ENCODE measurements at regions not wholly inside any gene's neighbourhood (a gene's known extent, or its start where the extent isn't known, plus 50 kb on each side); places are given as distances from the start of the nearest gene placed in this dataset.
"Not testable (repeated sequence)": the region's sequence is repeated elsewhere in the genome, so short reads cannot be mapped to it uniquely, and the experiment has no call there.

- peak; percentile 35 for DNase-seq
Measured at GRCh38 chr14:61602003-61602732, 93.1 kb upstream of the HIF1A start.

- no peak for DNase-seq
Measured at GRCh38 chr14:61602733-61603077, 92.6 kb upstream of the HIF1A start.

- no peak for DNase-seq
Measured at GRCh38 chr14:61603736-61604135, 91.6 kb upstream of the HIF1A start.

- DNase-seq: no peak
Measured at GRCh38 chr14:61607570-61608244, 87.6 kb upstream of the HIF1A start.

- no peak for DNase-seq
Measured at GRCh38 chr14:61608245-61609165, 86.8 kb upstream of the HIF1A start.

GRCh38 chr14:61609191-61609843 is 86.0 kb upstream of the HIF1A start:
- peak; percentile 38 for DNase-seq

- peak; percentile 33 for DNase-seq
Measured at GRCh38 chr14:61609884-61610283, 85.4 kb upstream of the HIF1A start.

- DNase-seq: no peak
Measured at GRCh38 chr14:61610900-61611299, 84.4 kb upstream of the HIF1A start.

- DNase-seq: no peak
Measured at GRCh38 chr14:61611880-61612630, 83.3 kb upstream of the HIF1A start.

- not testable (repeated sequence) for DNase-seq
Measured at GRCh38 chr14:61613006-61613405, 82.3 kb upstream of the HIF1A start.

- DNase-seq: no peak
Measured at GRCh38 chr14:61614693-61615092, 80.6 kb upstream of the HIF1A start.

GRCh38 chr14:61615743-61616523 is 79.4 kb upstream of the HIF1A start:
- DNase-seq: no peak

GRCh38 chr14:61616524-61617185 is 78.7 kb upstream of the HIF1A start:
- no peak for DNase-seq

GRCh38 chr14:61618448-61618847 is 76.9 kb upstream of the HIF1A start:
- no peak for DNase-seq

- no peak for DNase-seq
Measured at GRCh38 chr14:61619494-61619893, 75.8 kb upstream of the HIF1A start.

GRCh38 chr14:61620130-61620946 is 75.0 kb upstream of the HIF1A start:
- no peak for DNase-seq

- DNase-seq: no peak
Measured at GRCh38 chr14:61621444-61621843, 73.9 kb upstream of the HIF1A start.

GRCh38 chr14:61622051-61622450 is 73.3 kb upstream of the HIF1A start:
- no peak for DNase-seq

- no peak for DNase-seq
Measured at GRCh38 chr14:61623927-61624326, 71.4 kb upstream of the HIF1A start.

All from right kidney (tissue), 1 donor.